HTR-8/SVneo (cell line): ENCODE measurements at regions not wholly inside any gene's neighbourhood (a gene's known extent, or its start where the extent isn't known, plus 50 kb on each side); places are given as distances from the start of the nearest gene placed in this dataset.

Source experiments
- DNase-seq: peaks from one replicate; pipeline ENCODE4 v3.0.0; 2011; ENCODE audit warnings: low spot score, mixed read lengths; ENCODE audit not compliant: insufficient read length
- FAIRE-seq: peaks from 2 replicates; lab custom pipeline; 2011; peaks lifted over from hg19 to GRCh38; lab: Jason Lieb, UNC

DNA sequence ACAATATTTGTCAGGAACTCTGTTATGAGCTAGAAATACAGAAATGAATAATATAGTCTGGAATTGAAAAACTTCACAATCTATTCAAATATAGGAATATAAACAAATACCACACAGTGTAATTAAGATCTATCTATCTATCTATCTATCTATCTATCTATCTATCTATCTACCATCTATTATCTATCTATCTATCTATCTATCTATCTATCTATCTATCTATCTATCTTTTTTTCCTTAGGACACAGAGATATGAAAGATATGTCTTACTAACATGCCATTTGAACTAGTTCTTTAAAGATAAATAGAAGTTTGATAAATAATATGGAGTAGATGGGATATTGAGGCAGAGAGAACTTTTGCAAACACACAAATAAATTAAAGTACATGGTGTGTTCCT lies 357.8 kb downstream of the PARP8 start:
- no peak for FAIRE-seq
- no peak for DNase-seq

DNA sequence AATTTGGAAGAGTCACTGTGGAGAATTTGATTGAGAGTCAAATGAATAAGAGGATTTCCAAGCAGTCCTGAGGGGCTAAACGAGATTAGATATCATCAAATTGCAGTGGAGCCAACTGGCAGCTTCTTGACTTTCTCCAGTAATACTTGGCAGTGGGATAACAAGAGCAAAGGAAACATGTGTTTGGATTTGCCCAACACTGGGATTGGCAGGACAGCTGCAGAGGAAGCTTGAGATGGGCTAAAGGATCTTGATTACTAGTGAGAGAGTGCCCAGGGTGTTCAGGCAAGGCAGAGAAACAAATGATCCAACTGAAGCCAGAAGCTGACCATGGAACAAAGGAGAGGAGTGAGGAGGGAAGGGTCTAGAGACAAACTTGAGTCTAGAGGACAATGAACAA lies 356.0 kb upstream of the ISL1 start:
- DNase-seq (no peak), FAIRE-seq (no peak)

DNA sequence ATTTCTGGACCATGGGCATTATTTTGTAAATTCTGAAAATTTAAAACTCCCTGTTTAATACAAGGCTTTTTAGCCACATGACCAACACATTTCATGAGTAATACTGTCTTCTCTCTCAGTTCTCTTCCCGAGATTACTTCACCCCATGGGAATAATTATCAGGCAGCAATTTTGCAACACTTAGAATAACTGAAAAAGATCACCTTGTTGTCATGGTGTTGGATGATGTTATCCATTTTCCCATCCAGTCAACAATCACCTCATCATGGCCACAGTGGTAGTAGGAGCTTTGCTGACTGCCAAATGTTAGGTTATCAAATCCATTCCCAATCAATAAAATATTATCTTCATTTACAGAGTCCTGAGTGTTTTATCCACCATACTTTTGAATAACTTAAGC lies 354.9 kb upstream of the ISL1 start:
- no peak for FAIRE-seq
- DNase-seq = no peak

DNA sequence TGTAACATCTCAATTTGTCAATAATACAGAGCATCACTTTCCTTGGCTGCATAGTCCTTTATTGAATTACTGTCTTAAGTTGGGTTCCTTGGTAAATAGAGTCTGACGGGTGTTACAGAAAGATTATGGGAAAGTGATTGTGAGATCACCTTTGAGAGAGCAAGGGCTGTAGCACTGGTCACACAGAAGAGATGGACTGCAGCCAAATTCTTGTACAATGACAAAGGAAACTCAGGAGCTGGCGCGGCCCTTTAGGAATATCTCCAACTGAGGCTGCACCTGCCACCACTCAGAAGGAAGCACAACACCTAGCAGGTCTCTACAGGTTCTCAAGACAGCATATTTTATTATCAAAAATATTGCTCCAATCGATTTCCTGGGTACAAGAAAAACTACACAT lies 350.0 kb upstream of the ISL1 start:
- no peak for DNase-seq

DNA sequence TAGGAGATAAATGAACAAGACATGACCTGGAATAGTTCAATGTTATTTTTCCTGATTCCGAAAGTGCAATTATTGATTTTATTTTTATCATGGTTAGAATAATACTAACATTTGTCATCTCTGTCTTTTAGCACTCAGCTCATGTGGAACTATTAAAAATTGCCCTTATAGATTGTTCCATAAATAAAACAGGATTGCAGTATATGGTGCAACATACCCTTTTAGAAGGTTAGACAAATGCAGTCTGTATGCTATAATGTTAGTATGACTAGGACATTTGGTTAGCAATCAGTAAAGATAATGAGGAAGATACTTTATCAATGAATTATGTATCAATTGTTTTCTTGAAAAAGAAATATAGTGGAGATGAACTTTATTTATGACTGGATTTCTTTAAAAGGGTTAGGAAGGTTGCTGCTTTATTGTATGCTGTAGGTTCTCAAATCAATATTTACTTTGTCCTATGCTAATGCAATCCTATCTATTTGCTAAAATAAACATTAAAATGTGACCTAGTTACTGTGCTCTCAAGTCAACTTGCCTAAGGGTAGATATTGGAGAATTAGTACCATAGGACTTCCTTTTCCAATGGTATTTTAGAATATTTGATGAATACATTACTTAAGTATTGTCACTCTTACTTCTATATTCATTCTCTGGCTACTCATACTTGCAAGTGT lies 348.9 kb upstream of the ISL1 start:
- DNase-seq (no peak), FAIRE-seq (no peak)

More for the DNA sequence above, 350.0 kb upstream of the ISL1 start:
- FAIRE-seq = no peak

DNA sequence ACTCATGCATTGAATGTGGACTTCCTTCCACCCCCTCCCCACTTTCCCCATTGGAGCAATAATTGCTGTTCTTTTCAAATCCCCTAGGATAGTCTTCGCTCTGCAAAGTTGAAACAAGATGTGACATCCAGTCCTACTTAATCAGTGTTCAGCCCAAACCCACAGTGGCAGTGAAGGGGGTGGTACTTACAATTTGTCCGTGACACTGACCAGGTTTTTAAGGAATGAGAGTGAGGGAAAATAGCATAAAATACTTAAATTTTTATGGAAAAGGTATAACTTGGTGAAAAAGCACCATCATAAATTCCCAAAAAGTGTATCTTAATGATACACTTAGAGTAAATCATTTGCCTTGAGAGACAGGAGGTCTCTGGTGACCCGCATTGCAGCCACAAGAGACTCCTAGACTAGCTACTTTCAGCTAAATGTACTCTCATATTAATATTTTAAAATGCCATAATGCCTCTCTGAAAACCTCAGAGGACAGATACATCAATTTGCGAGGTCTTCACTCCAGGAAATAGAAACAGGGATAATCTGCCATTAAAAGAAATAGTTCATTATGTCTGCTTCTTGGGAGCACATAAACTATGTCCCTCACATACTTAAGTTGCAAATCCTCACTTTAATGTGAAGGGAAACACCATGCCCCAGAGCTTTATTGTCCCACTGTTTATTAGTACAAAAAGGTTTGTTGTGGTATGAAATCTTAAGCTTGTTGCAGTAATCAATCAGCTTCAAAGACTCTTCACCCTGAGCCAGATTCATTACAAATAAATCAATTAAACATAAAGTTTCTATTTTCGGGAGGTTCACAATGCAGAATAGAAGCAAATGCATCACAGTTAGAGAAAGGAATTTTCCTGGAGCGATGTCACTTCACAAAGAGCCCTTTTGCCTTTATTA lies 343.6 kb upstream of the ISL1 start:
- FAIRE-seq = no peak

DNA sequence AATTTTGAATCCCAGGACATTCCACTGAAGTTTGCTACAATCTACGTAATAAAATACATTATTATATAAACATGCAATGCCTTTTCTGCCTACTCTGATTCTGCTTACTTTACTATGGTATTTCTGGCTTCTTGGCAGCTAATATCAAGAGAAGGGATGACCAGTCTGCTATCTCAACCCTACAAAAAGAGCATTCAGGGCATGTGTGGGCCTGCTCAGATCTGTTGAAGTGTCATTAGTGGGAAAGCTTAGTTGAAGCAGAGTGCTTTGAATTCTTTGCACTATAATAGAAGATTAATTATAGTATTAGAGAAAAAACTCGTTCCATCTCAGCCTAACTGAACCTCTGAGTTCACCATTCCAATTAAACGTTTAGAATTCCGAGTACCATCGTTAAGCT lies 339.5 kb upstream of the ISL1 start:
- FAIRE-seq = no peak
- DNase-seq = no peak

More for the DNA sequence above, 343.6 kb upstream of the ISL1 start:
- no peak for DNase-seq

DNA sequence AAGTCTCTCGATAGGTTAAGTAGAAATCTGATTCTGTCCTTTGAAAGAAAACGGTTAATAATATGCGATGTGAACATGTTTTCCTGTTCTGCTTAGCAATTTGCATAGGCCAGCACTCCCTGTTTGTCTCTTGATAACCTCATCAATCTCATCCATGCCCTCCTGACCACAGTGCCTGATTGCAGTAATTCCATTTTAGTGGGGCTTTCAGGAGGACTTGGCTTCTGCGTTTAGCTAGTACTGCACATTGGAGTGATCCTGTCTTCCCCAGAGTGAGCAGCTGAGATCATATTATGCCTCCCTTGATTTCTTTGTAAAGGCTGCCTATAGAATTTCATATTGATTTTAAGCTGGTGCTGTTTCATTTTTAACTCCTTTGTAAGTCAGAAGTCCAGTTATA lies 335.9 kb upstream of the ISL1 start:
- FAIRE-seq (no peak), DNase-seq (no peak)

DNA sequence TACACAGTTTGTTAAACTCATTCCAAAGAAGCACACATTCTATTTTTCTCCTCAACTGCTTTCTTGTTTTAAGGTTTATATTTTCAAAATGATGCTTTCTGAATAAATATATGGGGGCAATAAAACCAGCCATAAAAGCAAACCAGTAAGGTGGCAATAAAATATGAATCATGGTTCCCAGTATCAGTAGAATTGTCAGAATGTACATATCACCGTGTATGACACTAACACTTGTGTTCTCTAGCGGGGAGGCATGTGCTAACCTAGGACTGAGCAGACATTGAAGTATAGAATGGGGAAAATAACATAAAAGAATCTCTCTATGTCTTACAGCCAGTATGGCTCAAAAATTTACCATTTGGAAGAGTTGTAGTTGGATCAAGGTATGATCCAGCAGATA lies 329.9 kb upstream of the ISL1 start:
- FAIRE-seq = no peak
- DNase-seq = no peak

DNA sequence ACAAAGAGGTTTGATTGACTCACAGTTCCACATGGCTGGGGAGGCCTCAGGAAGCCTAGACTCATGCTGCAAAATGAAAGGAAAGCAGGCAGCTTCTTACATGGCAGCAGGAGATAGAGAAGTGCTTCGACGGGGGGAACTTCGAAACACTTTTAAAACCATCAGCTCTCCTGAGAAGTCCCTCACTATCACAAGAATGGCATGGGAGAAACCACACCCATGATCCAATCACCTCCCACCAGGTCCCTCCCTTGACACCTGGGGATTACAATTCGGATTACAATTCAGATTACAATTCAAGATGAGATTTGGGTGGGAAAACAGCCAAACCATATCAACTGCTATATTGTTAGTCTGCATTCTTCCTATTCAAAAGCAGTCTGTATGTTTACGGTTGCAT lies 322.3 kb upstream of the ISL1 start:
- DNase-seq = no peak
- FAIRE-seq = no peak

DNA sequence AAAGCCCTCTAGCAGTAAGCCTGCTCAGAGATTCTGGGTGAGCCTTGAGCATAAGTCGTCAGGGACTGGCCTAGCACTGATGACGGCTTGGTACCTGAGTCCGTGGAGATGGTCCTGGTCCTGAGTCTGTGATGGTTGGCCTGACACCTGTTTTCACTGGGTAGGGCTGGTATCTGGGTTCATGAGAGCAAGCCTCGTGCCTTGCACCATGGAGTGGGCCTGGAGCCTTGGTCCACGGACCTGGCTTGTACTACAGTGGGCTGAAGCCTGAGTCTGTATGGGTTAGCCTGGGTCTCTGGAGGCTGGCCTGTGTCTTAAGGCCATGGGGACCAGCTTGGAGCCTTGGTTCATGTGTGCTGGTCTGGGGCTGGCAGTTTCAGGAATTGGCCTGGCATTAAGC lies 310.3 kb upstream of the ISL1 start:
- FAIRE-seq (no peak), DNase-seq (no peak)

DNA sequence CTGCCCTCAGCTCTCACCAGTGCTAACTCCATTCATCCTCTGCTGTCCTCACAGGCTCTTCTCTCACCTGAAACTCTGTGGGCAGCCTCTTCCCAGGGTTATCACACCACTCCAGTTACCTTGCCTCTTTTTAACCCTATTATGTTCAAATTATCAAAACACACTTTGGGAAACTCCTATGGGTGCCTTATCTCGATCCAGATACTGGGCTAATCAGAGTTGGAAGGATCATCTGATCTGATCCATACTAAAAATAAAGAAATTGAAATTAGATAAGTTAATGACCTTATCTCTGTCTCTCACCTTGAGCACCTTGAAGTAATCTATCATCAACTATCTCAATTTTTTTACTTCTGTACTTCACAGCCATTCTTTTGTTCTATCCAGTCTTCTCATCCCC lies 300.5 kb upstream of the ISL1 start:
- FAIRE-seq = no peak

DNA sequence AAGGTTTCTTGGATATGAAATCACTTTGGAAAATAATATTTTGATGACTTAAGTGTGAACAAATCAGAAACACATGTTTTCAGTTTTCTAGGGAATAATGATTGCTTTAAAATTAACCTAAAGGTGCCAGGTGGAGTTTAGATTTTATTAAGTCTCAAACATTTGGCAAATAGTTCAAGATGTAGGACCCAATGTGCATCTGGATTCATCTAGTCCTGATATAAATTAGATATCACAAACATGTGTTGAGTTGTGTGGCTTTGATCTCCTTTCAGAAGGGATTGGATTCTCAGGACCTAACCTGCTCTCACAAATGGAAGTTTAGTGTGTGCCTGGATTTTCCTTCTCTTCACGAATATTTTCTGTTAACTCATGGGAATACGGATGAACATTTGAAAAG lies 291.4 kb upstream of the ISL1 start:
- FAIRE-seq = no peak
- DNase-seq = no peak

More for the DNA sequence above, 300.5 kb upstream of the ISL1 start:
- no peak for DNase-seq

DNA sequence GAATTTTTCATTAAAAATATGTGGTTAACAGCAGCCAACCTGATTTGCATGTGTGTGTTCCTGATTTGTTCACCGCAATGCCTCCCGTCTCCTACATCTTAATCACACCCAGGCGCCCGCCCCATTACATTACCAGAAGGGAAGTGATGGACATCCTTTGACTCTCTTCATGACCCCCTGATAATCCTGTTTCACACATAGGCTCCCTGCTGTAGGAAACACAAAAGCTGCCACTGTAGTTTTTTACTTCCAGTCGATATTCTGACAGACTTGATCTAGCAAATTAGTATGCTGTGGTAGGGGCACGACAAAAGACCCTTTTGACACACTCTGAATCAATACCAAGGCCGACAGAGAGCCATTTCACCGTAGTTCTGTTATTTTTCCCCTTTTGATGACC lies 287.8 kb upstream of the ISL1 start:
- DNase-seq = no peak
- FAIRE-seq = no peak

DNA sequence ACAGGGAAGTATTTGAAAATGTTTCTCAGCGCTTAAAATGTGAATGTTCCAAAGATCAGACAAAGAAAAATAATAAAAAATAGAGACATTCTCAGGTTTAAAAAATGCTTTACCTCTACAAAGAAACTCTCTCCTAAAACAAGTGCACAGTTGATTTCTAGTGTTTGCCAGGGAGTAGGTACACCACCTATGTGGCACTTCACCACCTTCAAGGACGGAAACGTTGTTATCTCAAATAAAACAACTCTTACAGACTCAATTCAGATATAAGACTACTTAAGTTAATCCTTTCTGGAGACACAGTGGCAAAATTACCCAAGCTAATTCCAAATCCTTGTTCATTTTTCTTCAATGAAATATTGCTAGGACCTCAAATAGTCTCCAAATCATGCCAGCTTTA lies 286.4 kb upstream of the ISL1 start:
- DNase-seq (no peak), FAIRE-seq (no peak)

DNA sequence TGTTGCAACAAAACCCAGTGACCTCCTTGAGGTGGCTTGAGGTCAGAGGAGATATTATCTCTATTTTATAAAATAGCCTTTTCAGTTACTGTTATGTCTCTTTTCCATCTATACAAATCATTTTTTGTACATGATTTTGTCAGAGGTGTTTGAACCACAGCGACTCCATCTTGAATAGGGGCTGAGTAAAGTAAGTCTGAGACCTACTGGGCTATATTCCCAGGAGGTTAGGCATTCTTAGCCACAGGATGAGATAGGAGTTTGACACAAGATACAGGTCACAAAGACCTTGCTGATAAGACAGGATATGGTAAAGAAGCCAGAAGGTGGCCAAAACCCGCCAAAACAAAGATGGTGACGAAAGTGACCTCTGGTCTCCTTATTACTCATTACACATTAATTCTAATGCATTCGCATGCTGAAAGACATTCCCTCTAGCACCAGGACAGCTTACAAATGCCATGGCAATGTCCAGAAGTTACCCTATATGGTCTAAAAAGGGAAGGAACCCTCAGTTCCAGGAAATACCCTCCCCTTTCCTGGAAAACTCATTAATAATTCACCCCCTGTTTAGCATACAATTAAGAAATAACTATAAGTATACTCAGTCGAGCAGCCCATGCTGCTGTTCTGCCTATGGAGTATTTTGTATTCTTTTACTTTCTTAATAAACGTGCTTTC lies 283.9 kb upstream of the ISL1 start:
- DNase-seq = no peak
- FAIRE-seq = no peak

DNA sequence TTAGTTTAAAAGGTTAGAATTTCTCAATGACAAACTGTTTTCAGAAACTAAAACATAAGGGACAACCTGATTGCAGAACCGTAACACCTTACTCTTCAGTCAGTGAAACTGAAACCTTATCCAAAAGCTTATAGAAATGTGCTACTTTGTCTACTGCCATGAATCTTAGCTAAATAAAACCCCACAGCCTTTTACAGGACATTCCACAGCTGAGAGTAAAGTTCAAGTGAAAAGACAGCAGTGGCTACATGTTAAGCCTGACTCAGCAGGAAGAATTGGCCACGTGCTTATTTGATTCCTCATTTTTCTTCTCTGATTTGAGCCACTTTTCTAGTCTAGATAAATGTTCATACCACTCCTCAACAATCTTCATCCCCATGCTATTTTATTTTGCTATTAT lies 278.7 kb upstream of the ISL1 start:
- DNase-seq = no peak
- FAIRE-seq = no peak

DNA sequence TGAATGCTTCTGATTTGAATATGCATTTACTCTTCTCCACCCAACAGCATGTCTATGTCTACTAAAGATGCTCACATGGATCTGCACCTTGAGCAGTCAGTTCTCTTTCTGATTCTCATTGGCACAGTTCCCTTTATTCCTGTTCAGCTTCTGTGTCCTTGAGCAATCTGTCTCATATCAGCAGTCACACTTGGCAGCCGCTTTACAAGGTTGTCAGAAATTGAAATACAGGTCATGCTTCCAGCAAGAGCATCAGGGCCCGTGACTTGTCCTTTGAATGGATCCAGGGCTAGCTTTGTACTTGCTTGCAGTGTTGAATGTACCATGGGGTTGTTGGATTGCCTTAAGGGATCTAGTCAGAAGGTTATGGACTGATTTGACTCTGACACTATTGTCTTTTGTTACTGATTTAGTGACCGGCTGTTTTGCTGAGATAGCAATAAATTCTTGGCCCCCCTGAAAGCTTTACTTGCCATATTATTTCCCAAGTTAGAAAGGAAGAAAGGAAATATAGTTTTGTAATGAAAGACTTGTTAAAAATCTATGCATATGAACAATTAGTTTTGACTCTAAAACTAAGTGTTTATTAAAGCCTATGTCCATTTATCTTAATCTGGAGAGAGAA lies 273.4 kb upstream of the ISL1 start:
- FAIRE-seq = no peak

DNA sequence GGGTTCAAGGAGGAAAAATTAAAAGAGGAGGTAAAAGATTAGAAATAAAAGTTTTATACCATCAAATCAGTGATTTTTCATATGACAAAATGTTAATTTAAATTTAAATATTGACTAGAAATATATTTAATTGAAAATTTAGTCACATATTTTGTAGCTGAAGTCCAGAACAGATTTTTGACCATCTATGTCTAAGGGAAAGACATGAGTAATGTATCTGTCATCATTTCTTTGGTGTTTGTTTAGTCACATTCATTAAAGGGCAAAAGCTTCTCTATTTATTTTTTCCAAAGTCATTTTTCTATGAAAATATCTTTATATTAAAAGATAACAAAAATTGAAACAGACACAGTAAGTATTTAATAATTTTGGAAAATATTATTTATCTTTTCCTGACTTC lies 252.0 kb upstream of the ISL1 start:
- no peak for FAIRE-seq

More for the DNA sequence above, 273.4 kb upstream of the ISL1 start:
- no peak for DNase-seq

DNA sequence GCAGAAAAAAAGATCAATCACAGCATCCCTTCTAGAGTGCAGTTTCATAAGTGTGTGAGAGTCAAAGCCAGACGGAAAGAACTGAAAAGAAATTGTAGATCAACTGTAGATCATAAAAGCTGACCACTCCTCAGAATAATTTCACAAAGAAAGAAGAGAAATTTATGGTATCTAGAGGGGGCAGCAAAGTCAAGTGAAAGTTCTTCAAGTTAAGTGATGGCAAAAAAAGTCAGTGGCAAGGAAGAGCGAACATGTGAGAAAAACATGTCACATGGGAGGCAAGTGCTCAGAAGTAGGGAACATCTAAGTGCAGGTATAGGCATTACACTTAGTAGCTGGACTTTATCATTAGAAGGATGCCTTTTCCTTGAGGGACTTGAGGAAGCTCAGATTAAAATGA lies 245.1 kb upstream of the ISL1 start:
- DNase-seq (no peak), FAIRE-seq (no peak)

More for the DNA sequence above, 252.0 kb upstream of the ISL1 start:
- DNase-seq = no peak

DNA sequence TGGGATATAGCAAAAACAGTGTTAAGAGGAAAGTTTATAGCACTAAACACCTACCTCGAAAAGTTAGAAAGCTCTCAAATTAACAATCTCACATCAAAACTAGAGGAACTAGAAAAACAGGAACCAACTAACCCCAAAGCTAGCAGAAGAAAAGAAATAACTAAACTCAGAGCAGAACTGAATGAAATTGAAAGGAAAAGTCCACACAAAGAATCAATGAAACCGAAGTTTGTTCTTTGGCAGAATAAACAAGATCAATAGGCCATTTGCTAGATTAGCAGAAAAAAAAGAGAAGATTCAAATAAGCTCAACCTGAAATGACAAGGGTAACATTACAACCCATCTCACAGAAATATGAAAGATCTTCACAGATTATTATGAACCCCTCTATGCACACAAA lies 234.8 kb upstream of the ISL1 start:
- FAIRE-seq = no peak

More for the DNA sequence above, 234.8 kb upstream of the ISL1 start:
- no peak for DNase-seq
